Progenitor cell of endocrine pancreas (in vitro differentiated cells): ENCODE measurements at regions not wholly inside any gene's neighbourhood (a gene's known extent, or its start where the extent isn't known, plus 50 kb on each side); places are given as distances from the start of the nearest gene placed in this dataset.

Experiments
- DNase-seq: peaks from one replicate; pipeline ENCODE4 v3.0.0; 2021; ENCODE audit warnings: low spot score; ENCODE audit not compliant: unreplicated experiment
- H3K27ac Mint-ChIP-seq: 2 replicates; pipeline ENCODE4 v1.8.0; 2021; ENCODE audit warnings: mild to moderate bottlenecking, moderate library complexity, mixed read lengths
- H3K27me3 Mint-ChIP-seq: 2 replicates; pipeline ENCODE4 v1.8.0; 2021; ENCODE audit warnings: mixed read lengths
- H3K36me3 Mint-ChIP-seq: 2 replicates; pipeline ENCODE4 v1.8.0; 2022; ENCODE audit warnings: mixed read lengths; ENCODE audit not compliant: insufficient read depth
- H3K4me1 Mint-ChIP-seq: 2 replicates; pipeline ENCODE4 v1.8.0; 2021; ENCODE audit warnings: low read depth, mixed read lengths
- H3K4me3 Mint-ChIP-seq: 2 replicates; pipeline ENCODE4 v1.8.0; 2021; ENCODE audit warnings: low read depth, mild to moderate bottlenecking, moderate library complexity, mixed read lengths
- H3K9me3 Mint-ChIP-seq: 2 replicates; pipeline ENCODE4 v1.8.0; 2021; ENCODE audit warnings: low read depth, mixed read lengths
- CTCF ChIP-seq: fragments of 200-600 bp; sonication (generic); IDR thresholded peaks from one replicate; pipeline ENCODE4 v1.5.0; 2021; ENCODE audit warnings: antibody characterized with exemption, mild to moderate bottlenecking; ENCODE audit not compliant: unreplicated experiment

GRCh38 chr4:114316789-114317188, 281.8 kb upstream of the UGT8 start:
- no peak for TF ChIP-seq CTCF
- Mint-ChIP-seq H3K4me3 (no peak overlapping the region), H3K9me3 (peaks cover 8% of the 10 kb centered on the region), H3K27me3 (no peaks in the 10 kb centered on the region), H3K36me3 (no peaks in the 10 kb centered on the region), H3K4me1 (peaks cover 13% of the 10 kb centered on the region), H3K27ac (no peak overlapping the region)
- no peak for DNase-seq

GRCh38 chr4:114317564-114317963, 281.0 kb upstream of the UGT8 start:
- no peak for TF ChIP-seq CTCF
- Mint-ChIP-seq H3K9me3 (peaks cover 8% of the 10 kb centered on the region), H3K4me3 (no peak overlapping the region), H3K4me1 (peaks cover 13% of the 10 kb centered on the region), H3K36me3 (no peaks in the 10 kb centered on the region), H3K27me3 (no peaks in the 10 kb centered on the region), H3K27ac (no peak overlapping the region)
- DNase-seq = no peak

- no peaks in the 10 kb centered on the region for H3K36me3 Mint-ChIP-seq
Measured at GRCh38 chr4:114318309-114318708, 280.3 kb upstream of the UGT8 start.

GRCh38 chr4:114320126-114320525, 278.5 kb upstream of the UGT8 start:
- TF ChIP-seq CTCF = no peak
- Mint-ChIP-seq H3K27me3 (peaks cover 6% of the 10 kb centered on the region), H3K9me3 (peaks cover under 1% of the 10 kb centered on the region), H3K4me1 (peaks cover 11% of the 10 kb centered on the region), H3K4me3 (no peak overlapping the region), H3K27ac (no peak overlapping the region), H3K36me3 (no peaks in the 10 kb centered on the region)
- no peak for DNase-seq

More at GRCh38 chr4:114318309-114318708, 280.3 kb upstream of the UGT8 start:
- peaks cover 11% of the 10 kb centered on the region for H3K4me1 Mint-ChIP-seq
- H3K27me3 Mint-ChIP-seq = no peaks in the 10 kb centered on the region
- H3K4me3 Mint-ChIP-seq = no peak overlapping the region
- DNase-seq = no peak
- no peak overlapping the region for H3K27ac Mint-ChIP-seq
- H3K9me3 Mint-ChIP-seq = peaks cover 8% of the 10 kb centered on the region
- TF ChIP-seq CTCF = no peak

- TF ChIP-seq CTCF = no peak
- H3K4me1 Mint-ChIP-seq = peaks cover 15% of the 10 kb centered on the region
- H3K4me3 Mint-ChIP-seq = no peak overlapping the region
- H3K9me3 Mint-ChIP-seq = no peaks in the 10 kb centered on the region
- peaks cover 6% of the 10 kb centered on the region for H3K27me3 Mint-ChIP-seq
- H3K27ac Mint-ChIP-seq = no peak overlapping the region
- H3K36me3 Mint-ChIP-seq = no peaks in the 10 kb centered on the region
- DNase-seq = no peak
Measured at GRCh38 chr4:114321366-114321765, 277.2 kb upstream of the UGT8 start.
